Lower lobe of right lung (tissue), 2 donors: ENCODE measurements at regions not wholly inside any gene's neighbourhood (a gene's known extent, or its start where the extent isn't known, plus 50 kb on each side); places are given as distances from the start of the nearest gene placed in this dataset.

Experiments
- ATAC-seq, 2 donors: fragments of 200-7000 bp; cut with Tn5 transposase; one replicate each; pipeline ENCODE4 v1.9.1; 2020 to 2022; ENCODE audit warnings: mild to moderate bottlenecking in 2 of 2, moderate library complexity in 2 of 2
- DNase-seq: peaks from one replicate; pipeline ENCODE4 v3.0.0-alpha.2; 2020
- H3K27ac ChIP-seq: fragments of 200-600 bp; one replicate; pipeline ENCODE4 v1.8.0; 2022
- H3K27me3 ChIP-seq: fragments of 200-600 bp; one replicate; pipeline ENCODE4 v1.8.0; 2022; ENCODE audit warnings: low read depth
- H3K36me3 ChIP-seq: fragments of 200-600 bp; one replicate; pipeline ENCODE4 v1.8.0; 2022; ENCODE audit warnings: mild to moderate bottlenecking
- H3K4me1 ChIP-seq: fragments of 200-600 bp; one replicate; pipeline ENCODE4 v1.8.0; 2022
- H3K4me3 ChIP-seq: fragments of 200-600 bp; one replicate; pipeline ENCODE4 v1.8.0; 2022; ENCODE audit warnings: mild to moderate bottlenecking
- H3K9me3 ChIP-seq: fragments of 200-600 bp; one replicate; pipeline ENCODE4 v1.8.0; 2022
- intact Hi-C: fragments of 100-400 bp; cut with DNase I; formaldehyde crosslinking; loops from one replicate; pipeline ENCODE4 v1.11.0; 2022
- TF ChIP-seq, protein P1 (sequence below): fragments of 200-600 bp; IDR thresholded peaks from one replicate; pipeline ENCODE4 v1.8.0; 2022; ENCODE audit warnings: antibody characterized with exemption, mild to moderate bottlenecking
- donor health status: DM: no; HTN: yes; CAD: no; lungs with severe emphysema.

DNA sequence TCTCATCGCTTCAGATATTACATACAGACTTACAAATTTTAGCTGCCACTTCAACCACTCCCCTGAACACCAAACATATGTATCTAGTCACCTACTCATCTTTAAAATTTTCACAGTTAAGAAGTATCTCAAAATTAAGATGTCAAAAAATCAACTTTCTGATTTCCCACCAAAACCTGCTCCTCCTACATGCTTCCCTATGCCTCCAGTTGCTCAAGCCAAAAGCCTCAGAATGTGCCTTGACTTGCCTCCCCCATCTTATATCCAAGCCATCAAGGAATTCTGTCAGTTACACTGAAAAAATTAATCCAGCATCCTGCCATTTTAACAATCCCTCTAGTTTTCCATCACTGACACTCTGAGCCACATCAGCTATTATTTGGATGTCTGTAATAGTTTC is 85.0 kb downstream of the SPRY2 start:
- DNase-seq (no peak), ATAC-seq (no peak)
- Histone ChIP-seq H3K27me3 (no peaks in the 10 kb centered on the region), H3K4me3 (no peak overlapping the region), H3K36me3 (no peaks in the 10 kb centered on the region), H3K9me3 (no peaks in the 10 kb centered on the region), H3K27ac (no peak overlapping the region), H3K4me1 (no peaks in the 10 kb centered on the region)
- intact Hi-C loops: no loop called here
- TF ChIP-seq, protein P1, sequence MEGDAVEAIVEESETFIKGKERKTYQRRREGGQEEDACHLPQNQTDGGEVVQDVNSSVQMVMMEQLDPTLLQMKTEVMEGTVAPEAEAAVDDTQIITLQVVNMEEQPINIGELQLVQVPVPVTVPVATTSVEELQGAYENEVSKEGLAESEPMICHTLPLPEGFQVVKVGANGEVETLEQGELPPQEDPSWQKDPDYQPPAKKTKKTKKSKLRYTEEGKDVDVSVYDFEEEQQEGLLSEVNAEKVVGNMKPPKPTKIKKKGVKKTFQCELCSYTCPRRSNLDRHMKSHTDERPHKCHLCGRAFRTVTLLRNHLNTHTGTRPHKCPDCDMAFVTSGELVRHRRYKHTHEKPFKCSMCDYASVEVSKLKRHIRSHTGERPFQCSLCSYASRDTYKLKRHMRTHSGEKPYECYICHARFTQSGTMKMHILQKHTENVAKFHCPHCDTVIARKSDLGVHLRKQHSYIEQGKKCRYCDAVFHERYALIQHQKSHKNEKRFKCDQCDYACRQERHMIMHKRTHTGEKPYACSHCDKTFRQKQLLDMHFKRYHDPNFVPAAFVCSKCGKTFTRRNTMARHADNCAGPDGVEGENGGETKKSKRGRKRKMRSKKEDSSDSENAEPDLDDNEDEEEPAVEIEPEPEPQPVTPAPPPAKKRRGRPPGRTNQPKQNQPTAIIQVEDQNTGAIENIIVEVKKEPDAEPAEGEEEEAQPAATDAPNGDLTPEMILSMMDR: no peak

DNA sequence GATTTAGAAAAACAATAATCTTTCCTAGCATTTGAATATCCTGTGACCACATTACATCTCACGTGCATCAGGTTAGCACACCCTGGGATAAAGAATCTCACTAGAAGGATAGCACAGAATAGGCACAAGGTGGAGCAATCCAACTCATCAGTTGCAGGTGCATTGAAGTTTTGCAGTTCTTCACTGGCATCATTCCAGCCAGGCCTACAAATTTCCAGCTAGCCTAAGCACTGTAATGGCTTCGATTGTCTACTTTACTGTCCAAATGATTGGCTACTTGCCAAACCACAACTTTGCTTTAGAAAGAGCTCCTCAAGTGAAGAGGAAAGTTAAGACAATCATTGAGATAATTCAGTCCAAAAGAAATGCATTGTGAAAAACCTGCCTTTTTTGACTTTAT is 89.5 kb downstream of the SPRY2 start:
- H3K4me3 ChIP-seq: no peak overlapping the region
- DNase-seq (no peak), ATAC-seq (no peak)
- no peak overlapping the region for H3K27ac ChIP-seq
- H3K9me3 ChIP-seq: no peaks in the 10 kb centered on the region
- intact Hi-C loops: no loop called here
- H3K36me3 ChIP-seq: no peaks in the 10 kb centered on the region
- H3K4me1 ChIP-seq: no peaks in the 10 kb centered on the region
- no peaks in the 10 kb centered on the region for H3K27me3 ChIP-seq
- TF ChIP-seq, protein P1: no peak

DNA sequence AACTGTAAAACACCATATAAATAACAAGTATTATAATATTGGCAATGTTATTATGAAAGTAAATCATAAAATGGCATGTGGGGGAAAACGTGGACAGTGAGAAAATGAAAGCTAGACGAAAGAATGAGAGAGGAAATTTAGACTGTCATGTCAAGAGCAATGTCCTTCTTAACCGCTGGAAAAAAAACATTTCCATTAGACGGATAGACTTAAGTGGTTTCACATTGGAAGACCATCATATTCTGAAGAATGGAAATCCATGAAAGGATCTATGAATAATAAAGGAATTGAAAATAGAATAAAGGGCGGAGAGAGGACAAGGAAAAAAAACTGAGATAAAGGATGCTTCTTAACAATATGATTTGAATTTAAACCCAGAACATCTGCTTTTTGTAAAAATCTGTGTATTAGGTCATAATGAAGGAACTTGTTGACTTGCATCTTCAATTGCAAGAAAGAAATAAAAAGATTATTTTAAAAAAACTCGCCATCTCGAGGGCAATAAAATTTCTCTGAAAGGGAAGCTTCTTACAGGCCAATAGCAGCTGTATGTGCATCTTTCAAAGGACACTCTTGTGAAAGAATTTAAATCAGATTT is 90.6 kb downstream of the SPRY2 start:
- Histone ChIP-seq H3K4me1 (no peaks in the 10 kb centered on the region), H3K4me3 (no peak overlapping the region), H3K9me3 (no peaks in the 10 kb centered on the region), H3K27ac (no peak overlapping the region), H3K27me3 (no peaks in the 10 kb centered on the region), H3K36me3 (no peaks in the 10 kb centered on the region)
- intact Hi-C loops: no loop called here
- DNase-seq (no peak), ATAC-seq (no peak)
- TF ChIP-seq, protein P1: no peak

DNA sequence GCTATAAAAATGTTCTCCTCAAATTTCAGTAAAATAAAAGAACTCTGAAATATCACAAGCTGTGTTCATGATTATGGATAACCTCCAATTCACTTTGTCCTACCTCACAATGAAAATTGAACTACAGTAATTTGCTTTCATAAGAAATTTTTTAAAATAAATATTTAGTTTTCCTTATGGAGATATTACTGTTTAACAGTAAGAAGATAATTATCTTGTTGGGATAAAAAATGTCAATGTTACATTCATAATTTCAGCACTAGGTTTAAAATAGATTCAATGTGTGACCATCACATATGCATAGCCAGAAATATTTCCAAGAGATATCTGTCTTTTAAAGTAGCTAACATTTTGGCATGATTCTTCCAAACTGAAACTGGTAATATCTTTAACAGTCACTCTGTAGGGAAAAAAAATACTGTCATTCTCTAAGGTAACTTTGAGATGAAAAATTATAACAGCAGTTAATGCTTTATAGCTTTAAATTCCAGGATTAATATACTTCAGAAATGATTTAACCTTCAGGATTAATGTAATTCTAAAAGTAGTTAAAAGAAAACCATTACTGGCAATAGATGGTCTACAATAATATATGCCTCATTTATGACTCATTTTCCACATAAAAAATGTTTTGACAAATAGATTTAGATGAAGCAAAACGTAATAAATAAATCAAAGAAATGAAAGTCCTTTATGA is 91.3 kb downstream of the SPRY2 start:
- no peak overlapping the region for H3K4me3 ChIP-seq
- no peak for ATAC-seq
- H3K4me1 ChIP-seq: no peaks in the 10 kb centered on the region
- no peaks in the 10 kb centered on the region for H3K36me3 ChIP-seq
- TF ChIP-seq, protein P1: no peak
- no peaks in the 10 kb centered on the region for H3K27me3 ChIP-seq
- intact Hi-C loops: no loop called here
- H3K9me3 ChIP-seq: no peaks in the 10 kb centered on the region
- H3K27ac ChIP-seq: no peak overlapping the region
- no peak for DNase-seq

DNA sequence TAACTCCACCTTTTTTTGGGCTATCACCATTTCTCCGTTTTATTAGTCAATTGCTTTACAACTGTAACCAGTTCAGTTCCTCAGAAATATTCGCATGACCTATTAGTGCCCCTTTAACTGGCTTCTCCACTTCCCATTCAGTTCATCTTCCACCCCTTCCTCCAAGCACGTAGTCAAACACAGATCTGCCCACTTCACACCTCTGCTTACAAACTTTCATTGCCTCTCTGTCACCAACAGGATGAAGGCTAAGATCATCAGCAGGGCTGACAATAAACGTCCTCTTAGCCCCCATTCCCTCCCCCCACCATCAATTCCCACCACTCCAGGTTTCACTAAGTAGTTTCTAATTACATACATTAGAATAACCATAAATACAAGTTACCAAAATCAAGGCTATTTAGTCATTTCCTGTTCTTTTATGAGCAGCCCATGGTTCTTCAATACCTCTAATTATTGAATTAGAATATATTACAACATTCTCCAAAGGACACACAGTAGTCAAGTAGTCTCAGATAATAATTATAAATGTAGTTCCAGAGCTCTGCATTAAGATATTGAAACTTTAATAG is 95.7 kb downstream of the SPRY2 start:
- Histone ChIP-seq H3K4me3 (no peak overlapping the region), H3K4me1 (no peaks in the 10 kb centered on the region), H3K36me3 (no peaks in the 10 kb centered on the region), H3K9me3 (no peaks in the 10 kb centered on the region), H3K27me3 (no peaks in the 10 kb centered on the region), H3K27ac (no peak overlapping the region)
- ATAC-seq: no peak
- intact Hi-C loops: no loop called here
- TF ChIP-seq, protein P1: no peak
- no peak for DNase-seq
